H1 (cell line): ENCODE measurements at regions not wholly inside any gene's neighbourhood (a gene's known extent, or its start where the extent isn't known, plus 50 kb on each side); places are given as distances from the start of the nearest gene placed in this dataset.

Source experiments
- CTCF ChIA-PET: fragments of 300-600 bp; sonication (Branson Sonifier 250); formaldehyde crosslinking; loops from one replicate; lab custom pipeline; 2021; ENCODE audit not compliant: partially characterized antibody; lab: Charles Lee
- POLR2A ChIA-PET: fragments of 300-600 bp; sonication (Branson Sonifier 250); formaldehyde crosslinking; loops from one replicate; lab custom pipeline; 2021; ENCODE audit warnings: inconsistent platforms; ENCODE audit not compliant: partially characterized antibody; lab: Charles Lee
- DNase-seq, 2 experiments: peaks; one replicate each; pipeline versions ENCODE4 v3.0.0 to v3.0.0-alpha.2; 2010 to 2022; ENCODE audit warnings: low spot score in 2 of 2, low read depth in 1 of 2, mixed read lengths in 1 of 2
- FAIRE-seq: peaks from 2 replicates; lab custom pipeline; 2011; peaks lifted over from hg19 to GRCh38; lab: Jason Lieb, UNC
- H2AFZ ChIP-seq: 2 replicates; pipeline ENCODE4 v1.8.1; 2012; ENCODE audit warnings: low read length, inconsistent platforms
- H2AK5ac ChIP-seq: 2 replicates; pipeline ENCODE4 v1.6.1; 2013; ENCODE audit warnings: low read depth, low read length
- H2BK120ac ChIP-seq: replicated peaks from 2 replicates; pipeline ENCODE3; 2013; ENCODE audit warnings: low read depth, low read length, inconsistent platforms
- H2BK12ac ChIP-seq: 2 replicates; pipeline ENCODE4 v1.6.1; 2013; ENCODE audit warnings: low read depth, low read length
- H2BK15ac ChIP-seq: 2 replicates; pipeline ENCODE4 v1.6.1; 2013; ENCODE audit warnings: low read length
- H2BK20ac ChIP-seq: 2 replicates; pipeline ENCODE4 v1.6.1; 2013; ENCODE audit warnings: low read length
- H2BK5ac ChIP-seq: 2 replicates; pipeline ENCODE4 v1.6.1; 2013; ENCODE audit warnings: low read depth, low read length
- H3K14ac ChIP-seq: 2 replicates; pipeline ENCODE4 v1.6.1; 2013; ENCODE audit warnings: inconsistent platforms; ENCODE audit not compliant: insufficient read length
- H3K18ac ChIP-seq: 2 replicates; pipeline ENCODE4 v1.6.1; 2013; ENCODE audit warnings: low read length; ENCODE audit errors: extremely low read depth
- H3K23ac ChIP-seq: 2 replicates; pipeline ENCODE4 v1.6.1; 2013; ENCODE audit warnings: inconsistent platforms; ENCODE audit not compliant: insufficient read length
- H3K23me2 ChIP-seq: 2 replicates; pipeline ENCODE4 v1.6.1; 2013; ENCODE audit warnings: low read depth, low read length
- H3K27ac ChIP-seq: 2 replicates; pipeline ENCODE4 v1.6.1; 2011; ENCODE audit warnings: low read depth, low read length, inconsistent platforms
- H3K27me3 ChIP-seq, 4 experiments: replicated peaks in 1 of 4; 1 replicate in 1 of 4; 2 replicates in 3 of 4; pipeline versions ENCODE4 v1.6.1 to v1.8.1; 2011 to 2013; ENCODE audit warnings: low read length in 3 of 4, mild to moderate bottlenecking in 3 of 4, inconsistent platforms in 2 of 4, mixed read lengths in 2 of 4, moderate library complexity in 1 of 4; ENCODE audit not compliant: control insufficient read depth in 3 of 4, insufficient read depth in 3 of 4; ENCODE audit errors: extremely low read depth in 1 of 4
- H3K36me3 ChIP-seq, 4 experiments: 2 replicates each; pipeline versions ENCODE4 v1.6.1 to v1.8.1; 2011 to 2013; ENCODE audit warnings: mild to moderate bottlenecking in 4 of 4, low read length in 3 of 4, moderate library complexity in 2 of 4, control low read depth in 1 of 4, inconsistent platforms in 1 of 4; ENCODE audit not compliant: insufficient read depth in 4 of 4, control insufficient read depth in 2 of 4
- H3K4ac ChIP-seq: replicated peaks from 2 replicates; pipeline ENCODE3; 2013; ENCODE audit warnings: low read length, low read depth, mixed read lengths, inconsistent platforms; ENCODE audit not compliant: insufficient read length
- H3K4me1 ChIP-seq, 4 experiments: replicated peaks in 1 of 4; 1 replicate in 1 of 4; 2 replicates in 3 of 4; pipeline versions ENCODE4 v1.6.1 to v1.8.1; 2011 to 2013; ENCODE audit warnings: low read length in 3 of 4, inconsistent platforms in 2 of 4, mixed read lengths in 1 of 4; ENCODE audit not compliant: insufficient read depth in 4 of 4, control insufficient read depth in 3 of 4
- H3K4me2 ChIP-seq, 2 experiments: 2 replicates each; pipeline versions ENCODE4 v1.6.1 to v1.8.1; 2011 to 2013; ENCODE audit warnings: low read depth in 2 of 2, low read length in 2 of 2, control low read depth in 1 of 2, inconsistent platforms in 1 of 2, mild to moderate bottlenecking in 1 of 2; ENCODE audit not compliant: insufficient read depth in 1 of 2
- H3K4me3 ChIP-seq, 4 experiments: fragments of 200-600, 300-600 bp in 1 of 4; sonication (generic), shearing (Covaris generic), sonication (Bioruptor Twin) in 1 of 4; 2 replicates each; pipeline versions ENCODE4 v1.5.1 to v1.8.1; 2011 to 2016; ENCODE audit warnings: low read length in 4 of 4, low read depth in 3 of 4, control low read depth in 2 of 4, inconsistent platforms in 2 of 4, mild to moderate bottlenecking in 2 of 4, mixed read lengths in 1 of 4, moderate library complexity in 1 of 4; ENCODE audit not compliant: insufficient read depth in 2 of 4; ENCODE audit errors: extremely low read depth in 1 of 4
- H3K56ac ChIP-seq: replicated peaks from 2 replicates; pipeline ENCODE3; 2013; ENCODE audit warnings: low read depth, mild to moderate bottlenecking, mixed read lengths, low read length, inconsistent platforms; ENCODE audit not compliant: insufficient read length
- H3K79me1 ChIP-seq: 2 replicates; pipeline ENCODE4 v1.6.1; 2013; ENCODE audit warnings: low read depth, low read length, control low read depth
- H3K79me2 ChIP-seq, 2 experiments: 2 replicates each; pipeline versions ENCODE4 v1.6.1 to v1.8.1; 2012 to 2013; ENCODE audit warnings: low read length in 2 of 2, mild to moderate bottlenecking in 2 of 2, inconsistent platforms in 1 of 2; ENCODE audit not compliant: insufficient read depth in 2 of 2, control insufficient read depth in 1 of 2
- H3K9ac ChIP-seq, 4 experiments: replicated peaks in 1 of 4; 1 replicate in 1 of 4; 2 replicates in 3 of 4; pipeline versions ENCODE4 v1.6.1 to v1.8.1; 2011 to 2013; ENCODE audit warnings: low read depth in 3 of 4, low read length in 3 of 4, control low read depth in 2 of 4, mild to moderate bottlenecking in 2 of 4, moderate library complexity in 2 of 4, inconsistent platforms in 1 of 4; ENCODE audit errors: extremely low read depth in 1 of 4
- H3K9me3 ChIP-seq, 2 experiments: 2 replicates each; pipeline versions ENCODE4 v1.6.1 to v1.8.1; 2012 to 2013; ENCODE audit warnings: mild to moderate bottlenecking in 2 of 2, moderate library complexity in 2 of 2, control low read depth in 1 of 2, inconsistent platforms in 1 of 2, low read depth in 1 of 2, low read length in 1 of 2, mixed read lengths in 1 of 2; ENCODE audit not compliant: insufficient read depth in 2 of 2
- H4K20me1 ChIP-seq, 2 experiments: replicated peaks in 1 of 2; 2 replicates each; pipeline versions ENCODE3 to v1.8.1; 2011 to 2013; ENCODE audit warnings: inconsistent platforms in 2 of 2, low read length in 2 of 2, mild to moderate bottlenecking in 1 of 2; ENCODE audit not compliant: insufficient read depth in 2 of 2, control insufficient read depth in 1 of 2
- H4K5ac ChIP-seq: 2 replicates; pipeline ENCODE4 v1.6.1; 2013; ENCODE audit warnings: low read length, low read depth, mixed read lengths, inconsistent platforms; ENCODE audit not compliant: insufficient read length
- H4K8ac ChIP-seq: 2 replicates; pipeline ENCODE4 v1.8.0; 2013; ENCODE audit warnings: mild to moderate bottlenecking, moderate library complexity, low read length, inconsistent platforms; ENCODE audit not compliant: insufficient read depth; ENCODE audit errors: extremely low read depth
- H4K91ac ChIP-seq: replicated peaks from 2 replicates; pipeline ENCODE3; 2013; ENCODE audit warnings: low read length, mixed read lengths, inconsistent platforms; ENCODE audit not compliant: insufficient read length
- ASH2L ChIP-seq: fragments of 200-600, 300-600 bp; sonication (generic); IDR thresholded peaks from one replicate; pipeline ENCODE4 v1.7.1; 2017; ENCODE audit warnings: low read length
- BACH1 ChIP-seq: IDR thresholded peaks from 2 replicates; pipeline ENCODE4 v1.6.1; 2012; ENCODE audit warnings: low read length, improper control_type of control experiment
- BCL11A ChIP-seq, 2 experiments: IDR thresholded peaks; one replicate each; pipeline ENCODE4 v1.6.1; 2011; ENCODE audit warnings: low read depth in 2 of 2, low read length in 2 of 2, mild to moderate bottlenecking in 2 of 2
- CBX5 ChIP-seq: fragments of 300-800, 300-1000 bp; sonication (generic); IDR thresholded peaks from 2 replicates; pipeline ENCODE4 v1.7.1; 2016; ENCODE audit warnings: antibody characterized with exemption, low read length, low read depth
- CHD2 ChIP-seq: IDR thresholded peaks from 2 replicates; pipeline ENCODE4 v1.6.1; 2012; ENCODE audit warnings: low read length, improper control_type of control experiment
- GABPA ChIP-seq: IDR thresholded peaks from 2 replicates; pipeline ENCODE4 v1.6.1; 2011; ENCODE audit warnings: mild to moderate bottlenecking, low read length, moderate library complexity, borderline replicate concordance; ENCODE audit not compliant: insufficient read depth
- GTF2F1 ChIP-seq: IDR thresholded peaks from 2 replicates; pipeline ENCODE4 v1.6.1; 2012; ENCODE audit warnings: low read depth, low read length, improper control_type of control experiment, borderline replicate concordance
- HDAC2 ChIP-seq, 2 experiments: fragments of 300-600 bp in 1 of 2; sonication (generic) in 1 of 2; IDR thresholded peaks; 2 replicates each; pipeline ENCODE4 v1.6.1; 2011 to 2012; ENCODE audit warnings: low read depth in 2 of 2, low read length in 2 of 2, mild to moderate bottlenecking in 2 of 2, moderate library complexity in 2 of 2, borderline replicate concordance in 1 of 2, inconsistent platforms in 1 of 2
- RAD21 ChIP-seq, 2 experiments: IDR thresholded peaks in 1 of 2; conservative IDR thresholded peaks in 1 of 2; 2 replicates each; pipeline ENCODE4 v1.6.1; 2011; ENCODE audit warnings: low read depth in 2 of 2, low read length in 2 of 2, improper control_type of control experiment in 1 of 2, inconsistent platforms in 1 of 2, mild to moderate bottlenecking in 1 of 2, moderate library complexity in 1 of 2
- RBBP5 ChIP-seq: IDR thresholded peaks from 2 replicates; pipeline ENCODE4 v1.7.1; 2012; ENCODE audit warnings: low read depth, mild to moderate bottlenecking, inconsistent platforms, low read length, moderate library complexity, borderline replicate concordance
- RFX5 ChIP-seq: IDR thresholded peaks from 2 replicates; pipeline ENCODE4 v1.6.1; 2011; ENCODE audit warnings: low read depth, low read length, improper control_type of control experiment, borderline replicate concordance
- SP2 ChIP-seq: IDR thresholded peaks from 2 replicates; pipeline ENCODE4 v1.6.1; 2012; ENCODE audit warnings: mild to moderate bottlenecking, low read length, inconsistent platforms
- TAF7 ChIP-seq: optimal IDR thresholded peaks from 2 replicates; pipeline ENCODE3; 2011; ENCODE audit warnings: low read depth, mild to moderate bottlenecking, inconsistent platforms, low read length, moderate library complexity, borderline replicate concordance
- TCF12 ChIP-seq: IDR thresholded peaks from 2 replicates; pipeline ENCODE4 v1.6.1; 2011; ENCODE audit warnings: low read depth, mild to moderate bottlenecking, low read length
- TEAD4 ChIP-seq: IDR thresholded peaks from 2 replicates; pipeline ENCODE4 v1.6.1; 2012; ENCODE audit warnings: low read depth, low read length, inconsistent platforms, mixed read lengths
- ZNF274 ChIP-seq: IDR thresholded peaks from 2 replicates; pipeline ENCODE4 v1.7.0; 2012; ENCODE audit warnings: low read length, borderline replicate concordance; ENCODE audit errors: extremely low read depth
- WGBS, 2 experiments: shearing (Covaris generic) in 1 of 2; methylation state at CpG; one replicate each; pipeline versions ENCODE4 v1.1.6 to v1.1.7; 2013 to 2015; ENCODE audit warnings: low lambda C conversion rate in 2 of 2, mixed read lengths in 2 of 2, inconsistent platforms in 1 of 2, low coverage in 1 of 2, missing lambda C conversion rate in 1 of 2; ENCODE audit not compliant: insufficient replicate concordance in 2 of 2, insufficient coverage in 1 of 2, insufficient read length in 1 of 2; ENCODE audit errors: extremely low coverage in 1 of 2, missing lambda C conversion rate in 1 of 2; 5-methylcytosine and 5-hydroxymethylcytosine counted together

DNA sequence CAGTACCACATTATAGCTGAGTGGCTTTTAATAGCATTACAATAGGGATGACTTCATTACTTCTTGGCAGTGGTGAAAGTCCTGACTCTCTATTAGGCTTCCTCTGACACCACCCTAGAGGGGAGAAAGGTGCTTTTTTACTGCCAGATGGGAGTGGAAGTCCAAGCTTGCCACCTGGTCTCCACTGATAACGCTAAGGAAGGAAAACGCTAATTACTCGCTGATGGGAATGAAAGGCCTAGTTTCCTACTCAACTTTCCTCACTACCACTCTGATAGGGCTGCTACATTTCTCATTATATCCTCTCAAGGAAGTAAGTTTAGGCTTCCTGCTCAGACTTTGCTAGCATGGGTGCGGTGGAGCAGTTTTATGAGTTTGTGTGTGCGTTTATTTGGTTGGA, 62.3 kb upstream of the PAGE3 start:
- FAIRE-seq, result no peak

More for the DNA sequence above, 62.3 kb upstream of the PAGE3 start:
- Histone ChIP-seq H4K5ac (no peak overlapping the region), H3K9ac (no peak overlapping the region), H3K27me3 (no peaks in the 10 kb centered on the region), H3K18ac (no peak overlapping the region), H3K14ac (no peak overlapping the region), H4K20me1 (no peaks in the 10 kb centered on the region), H3K79me1 (no peaks in the 10 kb centered on the region), H2BK15ac (no peak overlapping the region), H3K56ac (no peak overlapping the region), H4K91ac (no peak overlapping the region), H3K4me3 (no peak overlapping the region), H2AK5ac (no peak overlapping the region), H2BK5ac (no peak overlapping the region), H2BK20ac (no peak overlapping the region), H3K36me3 (no peaks in the 10 kb centered on the region), H2AFZ (no peak overlapping the region), H3K4ac (no peak overlapping the region), H3K9me3 (peaks cover 23 to 57% of the 10 kb centered on the region in 2 experiments; a peak in 3 of 4 replicates), H2BK120ac (no peak overlapping the region), H3K4me2 (no peak overlapping the region), H3K27ac (no peak overlapping the region), H3K23me2 (no peaks in the 10 kb centered on the region), H4K8ac (no peak overlapping the region), H2BK12ac (no peak overlapping the region), H3K23ac (no peak overlapping the region), H3K4me1 (no peaks in the 10 kb centered on the region), H3K79me2 (no peaks in the 10 kb centered on the region)
- DNase-seq, result no peak
- POLR2A ChIA-PET, result no interaction called here
- TF ChIP-seq BACH1 (no peak), ZNF274 (no peak), TAF7 (no peak), ASH2L (no peak), CBX5 (no peak), BCL11A (IDR thresholded peaks at IDR 0.05; ENCODE audit: low read depth in 2 of 2, low read length in 2 of 2) (no peak), RBBP5 (no peak), RFX5 (no peak), RAD21 (IDR thresholded peaks at IDR 0.05 in 1 of 2, conservative IDR thresholded peaks at IDR 0.05 in 1 of 2; ENCODE audit: low read depth in 2 of 2, low read length in 2 of 2) (no peak), CHD2 (no peak), GABPA (no peak), HDAC2 (IDR thresholded peaks at IDR 0.05; ENCODE audit: borderline replicate concordance in 1 of 2, low read depth in 2 of 2, low read length in 2 of 2) (no peak), TEAD4 (no peak), TCF12 (no peak), SP2 (no peak), GTF2F1 (no peak)
- CTCF ChIA-PET, result no interaction called here
- 87% methylated on average over 2 of the region's 5 CpGs; no CpG with 5 or more reads in 1 of the 2 experiments for WGBS, 2 experiments
